IPS-15b (cell line): ENCODE measurements at regions not wholly inside any gene's neighbourhood (a gene's known extent, or its start where the extent isn't known, plus 50 kb on each side); places are given as distances from the start of the nearest gene placed in this dataset.
"Not testable (repeated sequence)": the region's sequence is repeated elsewhere in the genome, so short reads cannot be mapped to it uniquely, and the experiment has no call there.

ENCODE experiments used
- H3K27me3 ChIP-seq: one replicate; pipeline ENCODE4 v1.6.1; 2013; ENCODE audit warnings: low read length; ENCODE audit not compliant: control insufficient read depth, insufficient read depth
- H3K36me3 ChIP-seq: one replicate; pipeline ENCODE4 v1.6.1; 2013; ENCODE audit warnings: low read length; ENCODE audit not compliant: control insufficient read depth, insufficient read depth
- H3K4me1 ChIP-seq: one replicate; pipeline ENCODE4 v1.6.1; 2013; ENCODE audit warnings: mild to moderate bottlenecking, low read length; ENCODE audit not compliant: control insufficient read depth, insufficient read depth
- H3K4me3 ChIP-seq: one replicate; pipeline ENCODE4 v1.5.1; 2013; ENCODE audit warnings: low read depth, low read length
- H3K9ac ChIP-seq: one replicate; pipeline ENCODE4 v1.6.1; 2013; ENCODE audit warnings: low read depth, mild to moderate bottlenecking, low read length
- H3K9me3 ChIP-seq: one replicate; pipeline ENCODE4 v1.6.1; 2013; ENCODE audit warnings: mild to moderate bottlenecking, low read length; ENCODE audit not compliant: control insufficient read depth, insufficient read depth

GRCh38 chr12:116444590-116444943, 114.6 kb upstream of the MAP1LC3B2 start:
- Histone ChIP-seq H3K9me3 (no peaks in the 10 kb centered on the region), H3K4me3 (no peak overlapping the region), H3K4me1 (no peaks in the 10 kb centered on the region), H3K36me3 (no peaks in the 10 kb centered on the region), H3K27me3 (no peaks in the 10 kb centered on the region), H3K9ac (no peak overlapping the region)

GRCh38 chr12:116448165-116448739, 110.9 kb upstream of the MAP1LC3B2 start:
- Histone ChIP-seq H3K9me3 (no peaks in the 10 kb centered on the region), H3K4me3 (no peak overlapping the region), H3K4me1 (no peaks in the 10 kb centered on the region), H3K36me3 (no peaks in the 10 kb centered on the region), H3K9ac (no peak overlapping the region), H3K27me3 (no peaks in the 10 kb centered on the region)

- no peak overlapping the region for H3K9ac ChIP-seq
- H3K4me3 ChIP-seq: no peak overlapping the region
- no peaks in the 10 kb centered on the region for H3K27me3 ChIP-seq
- no peaks in the 10 kb centered on the region for H3K9me3 ChIP-seq
- peaks cover 8% of the 10 kb centered on the region for H3K4me1 ChIP-seq
- no peaks in the 10 kb centered on the region for H3K36me3 ChIP-seq
These were observed 108.7 kb upstream of the MAP1LC3B2 start for GRCh38 chr12:116450406-116450910.

- H3K4me1 ChIP-seq: peaks cover 14% of the 10 kb centered on the region
- H3K4me3 ChIP-seq, H3K36me3 ChIP-seq, H3K27me3 ChIP-seq, H3K9me3 ChIP-seq, H3K9ac ChIP-seq: not testable (repeated sequence)
These were observed 106.2 kb upstream of the MAP1LC3B2 start for GRCh38 chr12:116452975-116453374.

GRCh38 chr12:116453631-116454030, 105.5 kb upstream of the MAP1LC3B2 start:
- H3K27me3 ChIP-seq: no peaks in the 10 kb centered on the region
- no peaks in the 10 kb centered on the region for H3K36me3 ChIP-seq
- H3K9me3 ChIP-seq: no peaks in the 10 kb centered on the region
- peaks cover 14% of the 10 kb centered on the region for H3K4me1 ChIP-seq
- H3K9ac ChIP-seq: no peak overlapping the region
- H3K4me3 ChIP-seq: no peak overlapping the region

- no peaks in the 10 kb centered on the region for H3K36me3 ChIP-seq
- H3K4me3 ChIP-seq: no peak overlapping the region
- H3K9me3 ChIP-seq: no peaks in the 10 kb centered on the region
- peaks cover 14% of the 10 kb centered on the region for H3K4me1 ChIP-seq
- H3K9ac ChIP-seq: no peak overlapping the region
- H3K27me3 ChIP-seq: no peaks in the 10 kb centered on the region
These were observed 105.1 kb upstream of the MAP1LC3B2 start for GRCh38 chr12:116454076-116454475.

- H3K9me3 ChIP-seq: no peaks in the 10 kb centered on the region
- no peaks in the 10 kb centered on the region for H3K27me3 ChIP-seq
- peaks cover 14% of the 10 kb centered on the region for H3K4me1 ChIP-seq
- H3K36me3 ChIP-seq: no peaks in the 10 kb centered on the region
- no peak overlapping the region for H3K4me3 ChIP-seq
- H3K9ac ChIP-seq: no peak overlapping the region
These were observed 104.2 kb upstream of the MAP1LC3B2 start for GRCh38 chr12:116454950-116455447.

- Histone ChIP-seq H3K4me1 (peaks cover 14% of the 10 kb centered on the region), H3K9me3 (no peaks in the 10 kb centered on the region), H3K9ac (no peak overlapping the region), H3K36me3 (no peaks in the 10 kb centered on the region), H3K27me3 (no peaks in the 10 kb centered on the region), H3K4me3 (no peak overlapping the region)
These were observed 103.4 kb upstream of the MAP1LC3B2 start for GRCh38 chr12:116455540-116456329.

- H3K9me3 ChIP-seq: no peaks in the 10 kb centered on the region
- no peaks in the 10 kb centered on the region for H3K36me3 ChIP-seq
- H3K4me1 ChIP-seq: peaks cover 14% of the 10 kb centered on the region
- no peak overlapping the region for H3K9ac ChIP-seq
- H3K27me3 ChIP-seq: no peaks in the 10 kb centered on the region
- no peak overlapping the region for H3K4me3 ChIP-seq
These were observed 102.7 kb upstream of the MAP1LC3B2 start for GRCh38 chr12:116456330-116457082.

- Histone ChIP-seq H3K9ac (no peak overlapping the region), H3K27me3 (no peaks in the 10 kb centered on the region), H3K4me1 (peaks cover 14% of the 10 kb centered on the region)
These were observed 100.7 kb upstream of the MAP1LC3B2 start for GRCh38 chr12:116458492-116458891.

GRCh38 chr12:116459011-116459875, 99.9 kb upstream of the MAP1LC3B2 start:
- Histone ChIP-seq H3K9me3 (no peaks in the 10 kb centered on the region), H3K4me1 (peaks cover 14% of the 10 kb centered on the region), H3K27me3 (no peaks in the 10 kb centered on the region), H3K4me3 (no peak overlapping the region), H3K36me3 (no peaks in the 10 kb centered on the region), H3K9ac (no peak overlapping the region)

More at GRCh38 chr12:116458492-116458891, 100.7 kb upstream of the MAP1LC3B2 start:
- H3K4me3 ChIP-seq: no peak overlapping the region
- no peaks in the 10 kb centered on the region for H3K9me3 ChIP-seq
- no peaks in the 10 kb centered on the region for H3K36me3 ChIP-seq
